NCI-H2081 treated with DMSO at 0.1 percent for 48 hours (cell line): ENCODE measurements at regions not wholly inside any gene's neighbourhood (a gene's known extent, or its start where the extent isn't known, plus 50 kb on each side); places are given as distances from the start of the nearest gene placed in this dataset.
"Not testable (repeated sequence)": the region's sequence is repeated elsewhere in the genome, so short reads cannot be mapped to it uniquely, and the experiment has no call there.

Experiments used
- DNase-seq: peaks from one replicate; lab custom pipeline; 2025; lab: John Stamatoyannopoulos, UW

DNA sequence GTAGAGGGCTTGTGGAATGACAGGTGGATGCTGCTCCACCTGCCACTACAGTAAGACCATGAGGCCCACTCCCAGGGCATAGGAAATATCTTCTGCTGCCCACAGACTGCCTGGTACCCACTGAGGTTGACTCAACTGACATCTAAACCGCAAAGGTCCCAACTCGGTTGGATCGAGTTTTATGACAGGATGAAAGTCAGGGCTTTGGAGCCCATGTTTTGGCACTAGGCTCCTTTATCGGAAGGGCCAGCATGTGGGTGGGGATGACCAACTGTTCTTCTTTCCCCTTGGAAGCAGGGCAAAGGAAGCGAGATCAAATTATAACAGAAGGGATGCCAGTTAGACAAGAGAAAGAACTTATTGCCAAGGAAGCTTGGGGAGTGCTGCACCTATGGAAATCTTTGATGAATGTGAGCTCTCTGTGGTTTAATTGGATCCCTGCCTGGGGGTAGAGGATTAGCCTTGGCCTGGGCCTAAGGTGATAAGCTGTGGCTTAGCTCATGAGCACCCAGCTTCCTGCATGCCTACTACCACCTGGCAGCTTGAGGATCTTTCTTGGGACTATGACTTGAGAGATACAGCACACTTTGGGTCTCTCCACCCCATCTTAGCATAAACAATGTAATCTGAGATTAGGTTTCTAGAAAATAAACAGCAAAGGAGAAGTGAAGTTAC lies 121.8 kb downstream of the KCNA5 start:
- no peak for DNase-seq

DNA sequence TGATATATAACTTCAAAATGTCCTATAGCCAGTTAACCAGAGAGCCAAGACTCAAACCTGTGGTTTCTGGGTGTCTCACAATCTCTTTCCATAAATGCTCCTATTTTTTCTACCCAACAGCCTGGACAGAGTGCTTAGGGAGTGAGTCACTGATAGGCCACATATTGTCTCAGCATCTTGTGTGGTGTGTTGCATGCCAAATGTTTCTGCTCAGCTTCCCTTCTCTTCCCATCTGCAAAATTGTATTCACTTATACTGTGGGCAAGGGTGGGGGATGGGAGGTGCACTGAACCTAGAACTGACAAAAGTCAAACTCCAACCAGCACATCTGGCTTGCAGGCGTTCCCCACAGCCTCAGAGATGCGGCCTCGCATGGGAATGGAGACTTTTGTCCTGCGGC lies 123.3 kb downstream of the KCNA5 start:
- no peak for DNase-seq

DNA sequence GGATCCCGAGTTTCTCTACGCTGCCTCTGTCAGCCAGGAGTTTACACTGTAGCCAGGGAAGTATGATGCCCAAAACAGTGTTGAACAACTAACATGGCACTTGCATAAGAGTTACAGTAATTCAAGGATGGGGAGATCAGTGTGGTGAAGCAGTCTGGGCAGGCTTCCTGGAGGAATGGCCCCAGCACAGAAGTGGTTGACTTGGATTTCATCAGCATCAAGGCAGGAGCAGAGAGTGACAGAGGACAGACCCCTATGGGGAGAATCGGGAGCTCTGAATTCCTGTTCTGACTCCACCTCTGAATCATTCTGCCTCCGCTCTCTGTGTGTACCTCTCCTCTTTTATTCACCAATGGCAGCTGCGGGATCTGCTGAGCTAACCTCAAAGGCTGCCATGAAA lies 124.5 kb downstream of the KCNA5 start:
- DNase-seq, result no peak

DNA sequence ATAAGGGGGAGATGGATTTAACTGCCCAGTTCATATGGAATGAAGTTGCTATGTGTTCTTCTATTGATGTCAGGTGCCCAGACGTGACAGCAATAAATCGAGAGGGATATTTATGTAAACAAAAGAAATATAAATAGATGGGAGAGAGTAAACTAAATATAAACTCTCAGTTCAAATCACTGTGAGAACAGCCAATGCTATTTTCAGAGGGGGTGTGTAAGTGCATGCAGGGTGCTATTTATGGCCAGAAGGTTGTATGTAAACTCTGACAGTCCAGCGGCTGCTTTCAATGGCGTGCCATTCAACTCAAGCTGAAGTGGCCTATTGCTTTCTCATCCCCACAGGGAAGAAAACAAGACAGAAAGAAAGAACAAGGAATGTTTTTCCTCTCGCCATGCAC lies 127.2 kb downstream of the KCNA5 start:
- no peak for DNase-seq

DNA sequence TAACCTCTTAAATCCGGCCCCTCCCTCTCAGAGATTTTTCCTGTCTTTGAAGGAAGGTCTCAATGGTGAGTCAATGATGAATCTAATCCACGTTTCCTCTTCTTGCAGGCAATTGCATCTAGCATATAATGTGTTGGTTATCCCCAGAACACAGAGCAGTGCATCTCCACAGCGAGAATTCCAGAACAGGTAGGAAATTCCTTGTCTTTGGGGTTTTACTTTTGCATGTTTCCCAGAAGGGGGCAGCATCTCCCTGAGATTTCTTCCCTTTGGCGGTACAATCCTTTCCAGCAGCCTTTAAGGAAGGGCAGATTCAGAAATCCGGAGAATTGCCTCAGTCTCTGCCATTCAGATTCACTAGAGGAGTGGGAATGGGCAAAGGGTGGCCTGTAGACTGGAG lies 128.0 kb downstream of the KCNA5 start:
- no peak for DNase-seq

DNA sequence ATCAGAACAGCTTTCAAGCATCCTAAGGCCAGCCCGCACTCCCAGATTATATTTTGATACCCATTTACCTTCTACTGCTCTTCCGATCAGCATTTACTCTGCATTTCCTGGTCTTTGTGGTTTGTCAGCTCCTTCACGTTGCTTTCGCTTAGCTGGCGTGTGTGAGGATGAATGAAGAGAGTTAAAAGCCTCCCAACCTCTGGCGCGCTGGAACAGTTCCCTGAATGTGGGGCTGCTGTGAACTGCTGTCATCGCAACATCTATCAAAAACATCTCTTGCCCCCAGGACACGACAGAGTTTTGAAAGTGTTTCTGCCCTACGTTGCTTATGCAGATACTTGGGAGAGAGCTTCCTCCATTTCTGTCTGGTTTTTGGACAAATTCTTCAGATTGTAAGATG lies 129.2 kb downstream of the KCNA5 start:
- no peak for DNase-seq

DNA sequence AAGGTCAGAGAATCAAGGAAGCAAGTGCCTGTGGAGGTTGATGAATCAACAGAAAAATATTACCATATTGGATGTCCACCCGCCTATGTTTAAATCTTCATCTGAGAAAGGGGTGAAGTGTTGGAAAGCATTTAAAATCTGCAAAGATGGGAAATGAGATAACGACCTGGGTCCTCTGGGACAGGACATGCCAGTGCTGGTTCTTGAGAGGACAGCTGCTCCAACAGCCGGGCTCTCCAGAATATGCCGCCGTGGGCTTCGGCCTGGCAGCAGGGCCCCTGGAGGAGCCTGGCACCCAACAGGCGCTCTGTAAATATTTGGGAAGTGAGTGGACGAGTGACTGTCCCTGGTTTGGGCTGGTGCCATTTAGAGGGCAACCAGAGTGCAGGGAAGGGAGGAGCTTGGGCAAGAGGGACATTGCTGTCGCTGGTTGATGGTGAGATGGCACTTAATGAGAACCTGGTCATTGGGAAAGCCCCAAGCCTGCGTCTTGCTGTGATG lies 129.9 kb downstream of the KCNA5 start:
- no peak for DNase-seq

DNA sequence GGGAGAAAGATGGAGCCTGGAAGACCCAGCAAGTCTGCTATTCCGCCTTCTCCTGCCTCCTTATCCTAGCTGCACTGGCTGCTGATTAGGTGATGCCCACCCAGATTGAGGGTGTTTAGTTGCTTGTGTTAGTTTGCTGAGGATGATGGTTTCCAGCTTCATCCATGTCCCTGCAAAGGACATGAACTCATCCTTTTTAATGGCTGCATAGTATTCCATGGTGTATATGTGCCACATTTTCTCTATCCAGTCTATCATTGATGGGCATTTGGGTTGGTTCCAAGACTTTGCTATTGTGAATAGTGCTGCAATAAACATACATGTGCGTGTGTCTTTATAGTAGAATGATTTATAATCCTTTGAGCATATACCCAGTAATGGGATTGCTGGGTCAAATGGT lies 131.7 kb downstream of the KCNA5 start:
- not testable (repeated sequence) for DNase-seq

DNA sequence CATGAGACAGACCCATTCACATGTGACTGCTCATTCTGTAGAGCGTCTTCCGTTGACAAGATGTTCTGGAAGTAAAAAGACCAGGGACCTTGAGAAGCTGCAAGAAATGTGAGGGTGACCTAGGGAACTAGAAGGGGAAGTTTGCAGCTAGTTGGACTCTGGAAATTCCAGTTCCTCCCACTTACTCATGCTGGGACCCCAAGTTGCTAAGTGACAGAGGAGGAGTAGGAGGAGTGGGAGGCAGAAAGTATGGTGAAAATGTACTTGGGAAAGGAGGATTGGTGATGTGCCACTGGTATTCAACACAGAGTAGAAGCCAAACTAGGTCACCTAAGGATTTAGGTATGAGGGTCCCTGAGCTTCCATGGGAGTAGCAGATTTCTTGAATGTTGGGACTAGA lies 132.4 kb downstream of the KCNA5 start:
- no peak for DNase-seq

DNA sequence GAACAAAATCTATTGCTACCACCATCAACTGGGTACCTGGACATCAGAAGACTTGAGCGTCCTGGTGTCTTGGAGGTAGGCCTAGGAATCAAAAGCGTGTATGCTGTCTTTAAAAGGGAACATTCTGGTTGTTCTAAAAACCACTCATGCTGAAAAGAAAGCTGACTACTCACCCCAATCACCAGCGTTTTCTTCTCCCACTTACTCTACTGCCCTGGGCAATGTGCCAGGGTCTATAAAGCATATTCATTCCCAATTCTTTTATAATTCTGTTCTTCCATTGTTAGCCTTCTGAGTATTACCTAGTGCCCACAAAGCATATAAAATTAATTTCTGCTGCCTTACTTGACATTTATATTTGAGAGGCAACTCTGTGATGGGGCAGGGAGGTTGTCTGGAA lies 133.4 kb downstream of the KCNA5 start:
- DNase-seq, result no peak

DNA sequence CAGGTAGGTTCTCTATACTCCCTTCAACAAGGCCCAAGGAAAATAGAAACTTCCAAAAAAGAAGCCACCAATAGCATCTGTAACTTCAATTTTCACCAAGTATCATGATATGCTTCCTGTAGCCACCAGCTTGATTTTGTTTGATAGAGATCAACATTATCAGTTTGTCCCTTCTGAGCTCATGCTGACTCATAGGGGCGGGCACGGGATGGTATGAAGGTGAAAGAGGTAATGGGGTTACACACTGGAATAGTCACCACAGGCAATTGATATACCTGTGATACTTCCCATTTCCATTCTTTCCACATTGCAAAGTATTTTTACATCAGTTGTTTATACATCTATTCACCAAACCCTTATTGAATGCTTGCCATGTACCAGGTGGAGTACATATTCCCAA lies 134.1 kb downstream of the KCNA5 start:
- DNase-seq, result no peak

DNA sequence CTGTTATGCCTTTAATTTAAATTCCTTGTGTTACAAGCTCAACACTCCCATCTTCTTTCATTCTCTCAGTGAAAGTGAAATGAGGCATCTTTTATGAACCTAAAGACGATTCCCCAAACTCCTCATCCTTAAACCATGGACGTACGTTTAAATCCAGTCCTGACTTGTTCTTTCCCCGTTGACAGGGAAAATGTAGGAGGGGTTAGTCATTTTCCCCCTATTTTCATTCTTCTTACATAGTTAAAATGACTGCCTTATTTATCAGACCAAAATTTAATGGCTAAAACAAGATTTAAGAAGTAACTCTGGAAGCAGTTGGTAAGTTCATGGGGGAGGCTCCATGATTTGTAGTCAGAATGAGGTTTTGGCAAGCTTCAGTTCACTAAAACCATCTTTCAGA lies 134.9 kb downstream of the KCNA5 start:
- no peak for DNase-seq

DNA sequence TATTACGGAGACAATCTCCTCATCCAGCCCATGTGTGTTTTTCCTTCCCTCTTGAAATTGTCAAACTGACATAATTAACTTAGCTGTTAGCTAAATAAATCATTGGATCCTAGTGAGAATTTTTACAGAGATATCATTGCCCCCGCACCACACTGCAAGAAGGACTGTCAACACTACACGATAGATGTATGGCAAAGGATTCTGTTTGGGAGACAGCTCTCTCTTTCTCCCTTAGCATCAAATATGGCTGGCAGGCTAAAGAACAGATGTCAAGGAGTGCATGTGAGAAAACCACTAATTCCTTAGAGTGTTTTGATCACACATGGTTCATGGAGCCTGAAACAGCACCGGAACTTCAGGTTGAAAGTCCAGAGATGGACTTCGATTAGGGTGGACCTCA lies 136.8 kb downstream of the KCNA5 start:
- DNase-seq, result no peak

DNA sequence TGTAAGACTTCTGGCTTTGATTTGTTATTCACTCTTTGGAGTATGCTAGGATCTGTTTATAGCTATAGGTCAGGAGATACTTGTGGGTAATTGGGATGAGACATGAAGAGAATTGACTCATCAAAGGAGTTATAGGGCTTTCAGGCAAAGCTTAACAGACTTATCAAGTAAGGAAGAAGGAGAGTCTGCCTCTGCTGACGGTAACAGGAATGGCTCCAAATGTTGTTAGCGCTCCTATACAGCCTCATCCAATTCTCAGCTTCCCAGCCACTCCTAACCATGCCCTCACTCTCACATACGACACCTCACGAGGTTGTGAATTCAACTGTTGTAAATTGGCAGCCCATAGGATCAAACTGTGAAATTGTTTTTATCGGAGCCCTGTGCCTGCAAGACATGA lies 140.5 kb downstream of the KCNA5 start:
- DNase-seq, result no peak

DNA sequence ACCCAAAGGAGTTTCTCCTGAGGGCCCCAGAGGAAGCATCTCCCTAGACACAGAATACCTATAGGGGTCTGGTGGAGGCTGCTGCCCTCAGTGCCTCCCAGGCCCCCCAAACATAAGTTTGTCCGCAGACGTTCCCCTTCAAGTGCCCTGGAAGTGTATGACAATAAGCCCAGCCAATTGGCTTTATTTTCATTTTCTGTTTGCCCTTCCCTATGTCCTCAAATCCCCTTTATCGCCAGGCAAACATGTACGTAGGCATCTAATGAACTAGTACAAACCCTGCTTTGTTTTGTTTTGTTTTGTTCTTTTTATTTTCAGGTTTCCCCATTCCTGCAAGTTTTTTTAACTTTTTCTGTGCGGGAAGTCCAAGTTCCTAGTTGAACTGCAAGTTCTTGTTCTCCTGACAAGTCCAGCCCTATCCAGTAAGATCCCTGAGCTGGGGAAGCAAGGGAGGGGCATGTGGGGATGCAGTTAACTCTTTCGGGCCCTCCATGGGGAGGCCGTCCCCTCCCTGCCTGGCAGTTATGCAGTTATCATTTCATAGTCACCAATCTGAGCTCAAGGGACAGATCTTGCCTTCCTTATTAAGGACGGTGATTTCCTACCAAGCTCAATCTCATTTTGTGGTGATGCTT lies 141.9 kb downstream of the KCNA5 start:
- no peak for DNase-seq

DNA sequence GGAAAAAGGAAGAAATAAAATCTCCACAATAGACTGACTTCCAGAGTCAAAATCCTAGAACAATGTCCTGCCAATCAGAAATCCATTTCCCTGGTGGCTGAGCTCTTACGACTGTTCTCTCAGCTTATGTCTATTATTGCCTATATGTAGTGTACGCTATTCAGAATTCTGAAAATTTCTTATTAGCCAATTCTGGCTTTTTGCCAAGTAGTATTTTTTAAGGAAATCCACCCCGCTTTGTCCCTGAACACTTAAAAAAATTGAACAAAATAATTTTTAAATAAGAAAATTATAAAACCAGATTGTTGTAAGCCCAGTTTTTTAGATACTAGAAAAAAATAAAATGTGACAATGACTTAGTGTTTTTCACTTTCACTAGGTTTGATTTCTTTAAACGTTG lies 143.0 kb downstream of the KCNA5 start:
- no peak for DNase-seq

DNA sequence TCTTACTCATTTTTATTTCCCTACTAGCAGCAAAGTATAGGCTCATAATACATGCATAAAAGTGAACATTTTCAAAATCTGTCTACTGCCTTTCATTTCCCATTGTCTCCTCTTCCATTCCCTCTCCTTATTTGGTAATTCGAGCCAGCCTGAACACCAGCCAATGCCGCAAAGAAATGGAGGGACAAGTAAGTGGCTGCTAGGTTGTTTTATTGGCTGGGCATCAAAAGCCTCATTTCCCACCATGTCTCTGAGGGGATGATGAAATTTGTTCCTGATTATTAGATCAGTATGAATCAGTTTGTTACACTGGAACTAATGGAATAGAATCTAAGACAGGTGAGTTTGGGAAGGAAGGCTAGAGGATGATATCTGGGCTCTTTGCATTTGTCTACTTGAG lies 143.5 kb downstream of the KCNA5 start:
- DNase-seq, result no peak

DNA sequence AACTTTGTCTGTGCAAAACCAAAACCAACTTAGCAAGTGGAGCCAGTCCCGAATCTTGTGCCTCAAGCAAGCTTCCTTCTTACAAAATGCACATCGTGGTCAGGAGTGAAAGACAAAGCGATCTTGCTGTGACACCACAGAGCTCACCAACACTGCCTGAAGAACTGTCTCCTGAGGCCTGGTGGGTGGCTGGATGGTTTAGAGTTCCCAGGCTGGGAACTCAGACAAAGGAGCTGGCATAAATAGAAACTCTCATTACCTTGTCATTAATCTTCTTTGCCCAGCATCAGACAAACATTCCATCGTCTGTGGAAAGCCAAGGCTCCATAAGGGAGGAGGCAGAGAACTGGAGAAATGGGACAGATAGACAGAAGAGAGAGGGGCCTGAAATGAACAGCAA lies 144.8 kb downstream of the KCNA5 start:
- no peak for DNase-seq

DNA sequence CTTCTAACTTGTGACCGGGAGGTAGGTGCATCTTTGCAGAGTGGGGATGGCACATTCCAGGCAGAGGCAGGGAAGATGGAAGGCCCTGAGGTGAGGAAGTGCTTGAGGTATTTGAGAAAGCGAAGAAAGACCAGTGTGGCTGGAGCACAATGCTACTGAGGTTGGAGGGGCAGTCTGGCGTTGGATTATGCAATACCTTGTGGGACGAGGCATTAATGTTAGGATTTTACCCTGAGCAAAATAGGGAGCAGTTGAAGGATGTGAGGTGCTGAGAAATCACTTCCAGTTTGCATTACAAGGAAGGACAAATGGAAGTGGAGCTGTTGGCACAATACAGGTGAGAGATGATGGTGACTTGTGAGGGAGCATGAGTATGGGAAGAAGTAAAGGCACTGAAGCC lies 145.5 kb downstream of the KCNA5 start:
- DNase-seq, result no peak

DNA sequence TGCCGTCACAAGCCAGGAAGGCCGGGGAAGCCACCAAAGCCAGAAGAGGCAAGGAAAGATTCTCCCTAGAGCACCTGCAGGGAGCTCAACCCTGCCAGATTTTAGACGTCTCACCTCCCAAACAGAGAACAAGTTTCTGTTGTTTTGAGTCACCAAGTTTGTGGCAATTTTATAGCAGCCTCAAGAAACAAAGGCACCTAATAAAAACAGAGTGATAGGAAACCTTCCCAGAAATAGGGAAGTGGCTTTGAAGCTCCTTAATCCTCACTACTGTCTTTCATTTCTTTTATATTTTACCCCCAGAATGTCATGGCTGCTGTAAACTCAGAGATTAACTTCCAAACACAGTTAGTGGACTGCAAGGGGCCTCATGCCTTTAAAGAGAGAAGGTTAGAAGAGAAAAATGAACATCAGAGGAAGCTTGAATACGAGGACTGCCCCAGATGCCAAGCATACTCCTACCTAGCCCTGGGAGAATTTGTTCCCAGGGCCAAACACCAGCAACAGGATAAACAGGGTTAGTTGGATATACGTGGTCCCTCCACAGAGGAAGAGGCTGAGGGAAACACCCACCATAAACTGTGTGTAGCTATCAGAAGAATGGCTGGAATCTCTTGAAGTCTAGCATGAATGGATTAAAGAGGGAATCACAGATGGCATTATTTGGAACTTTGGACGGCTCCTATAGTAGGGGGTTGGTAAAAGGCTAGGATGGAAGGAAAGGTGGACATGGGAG lies 148.3 kb downstream of the KCNA5 start:
- no peak for DNase-seq

DNA sequence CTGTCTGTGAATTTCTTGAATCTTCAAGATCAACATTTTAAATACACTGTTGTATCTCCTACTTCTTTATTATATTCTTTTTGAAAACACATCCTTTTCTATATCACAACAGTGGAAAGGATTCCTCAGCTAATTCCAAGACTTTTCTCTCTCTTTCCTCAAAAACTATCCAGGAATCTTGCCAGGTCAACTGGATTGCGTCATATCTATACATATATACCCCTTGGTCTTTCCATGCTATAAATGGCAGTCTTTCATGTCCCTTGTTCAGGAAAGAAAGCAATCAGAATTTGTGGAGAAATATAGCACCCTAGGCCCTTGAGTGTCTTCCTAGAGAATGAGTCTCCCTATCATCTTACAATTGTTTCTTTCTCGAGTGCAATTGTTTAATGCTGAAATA lies 149.0 kb downstream of the KCNA5 start:
- no peak for DNase-seq

DNA sequence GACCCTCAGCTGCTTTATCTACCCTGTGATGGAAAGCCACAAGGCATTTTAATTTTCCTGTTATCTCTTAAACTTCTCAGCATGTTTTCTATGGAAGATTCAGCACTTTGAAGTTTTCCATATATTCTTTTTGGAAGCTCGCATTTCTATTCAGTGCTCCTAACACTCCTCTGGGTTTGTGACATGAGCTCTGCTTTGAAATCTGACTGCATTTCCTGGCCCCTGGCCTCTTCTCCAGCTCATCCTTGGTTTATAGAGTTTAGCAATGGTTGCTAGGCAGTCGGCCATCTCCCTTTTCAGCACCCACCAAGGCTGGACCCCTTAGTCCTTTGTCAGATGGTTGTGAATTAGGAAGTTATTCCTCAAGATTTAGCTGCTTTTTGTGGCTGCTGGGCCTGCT lies 150.6 kb downstream of the KCNA5 start:
- DNase-seq, result no peak

DNA sequence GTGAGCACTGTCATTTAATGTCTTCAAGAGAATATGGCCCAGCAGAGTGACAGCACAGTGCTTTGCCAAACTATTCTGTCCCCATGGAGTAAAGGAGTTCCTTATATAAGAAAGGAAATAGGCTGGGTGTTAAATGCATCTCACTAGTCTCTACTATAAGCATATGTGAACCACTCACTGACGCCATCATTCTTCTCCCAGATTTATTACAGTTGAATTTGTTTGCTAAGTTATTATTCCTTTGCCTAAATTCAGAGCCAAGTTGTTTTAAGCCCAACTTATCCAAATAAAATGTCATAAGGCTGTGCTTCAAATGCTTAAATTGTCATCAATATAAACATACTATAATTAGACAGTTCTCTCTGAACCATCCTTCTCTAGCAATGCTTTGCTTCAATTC lies 151.6 kb downstream of the KCNA5 start:
- no peak for DNase-seq
